Liver (tissue), 8 donors: ENCODE measurements at regions not wholly inside any gene's neighbourhood (a gene's known extent, or its start where the extent isn't known, plus 50 kb on each side); places are given as distances from the start of the nearest gene placed in this dataset.

Experiments used
- DNase-seq: peaks from one replicate; pipeline ENCODE4 v3.0.0-alpha.2; 2017; ENCODE audit warnings: low spot score
- H3K27ac ChIP-seq, 2 donors: one replicate each; pipeline ENCODE4 v1.7.0; 2013; ENCODE audit warnings: inconsistent platforms in 2 of 2, low read length in 2 of 2, control low read depth in 1 of 2, low read depth in 1 of 2, mild to moderate bottlenecking in 1 of 2
- H3K27me3 ChIP-seq, 4 donors: one replicate each; pipeline versions ENCODE4 v1.6.1 to v1.7.0; 2013; ENCODE audit warnings: low read length in 3 of 4, inconsistent platforms in 1 of 4, mild to moderate bottlenecking in 1 of 4, moderate library complexity in 1 of 4; ENCODE audit not compliant: control insufficient read depth in 4 of 4, insufficient read depth in 4 of 4
- H3K36me3 ChIP-seq, 4 donors: one replicate each; pipeline versions ENCODE4 v1.6.1 to v1.7.0; 2013; ENCODE audit warnings: low read length in 3 of 4, mild to moderate bottlenecking in 3 of 4, low read depth in 1 of 4, moderate library complexity in 1 of 4; ENCODE audit not compliant: control insufficient read depth in 4 of 4, insufficient read depth in 3 of 4
- H3K4me1 ChIP-seq, 4 donors: one replicate each; pipeline versions ENCODE4 v1.6.1 to v1.7.0; 2013; ENCODE audit warnings: low read length in 3 of 4, mild to moderate bottlenecking in 3 of 4, moderate library complexity in 1 of 4; ENCODE audit not compliant: control insufficient read depth in 4 of 4, insufficient read depth in 4 of 4
- H3K4me3 ChIP-seq, 3 donors: one replicate each; pipeline versions ENCODE4 v1.6.1 to v1.7.0; 2013; ENCODE audit warnings: low read length in 3 of 3, control low read depth in 1 of 3, low read depth in 1 of 3, mild to moderate bottlenecking in 1 of 3
- H3K9ac ChIP-seq, 2 donors: one replicate each; pipeline ENCODE4 v1.7.0; 2013; ENCODE audit warnings: low read length in 2 of 2, mild to moderate bottlenecking in 2 of 2, moderate library complexity in 2 of 2, control low read depth in 1 of 2, low read depth in 1 of 2
- H3K9me3 ChIP-seq, 4 donors: one replicate each; pipeline versions ENCODE4 v1.6.1 to v1.7.0; 2013; ENCODE audit warnings: low read length in 3 of 4; ENCODE audit not compliant: control insufficient read depth in 4 of 4
- ATF3 ChIP-seq: IDR thresholded peaks from 2 replicates; pipeline ENCODE4 v1.6.1; 2016; ENCODE audit warnings: antibody characterized with exemption
- CTCF ChIP-seq: fragments of 150-350 bp; IDR thresholded peaks from 2 replicates; pipeline ENCODE4 v1.5.1; 2017; ENCODE audit warnings: improper control_type of control experiment, low read depth, low read length; ENCODE audit not compliant: missing input control
- EGR1 ChIP-seq, 2 donors: IDR thresholded peaks; 2 replicates each; pipeline ENCODE4 v1.6.1; 2016 to 2018; ENCODE audit warnings: antibody characterized with exemption in 2 of 2, low read depth in 2 of 2
- FOXA1 ChIP-seq: IDR thresholded peaks from 2 replicates; pipeline ENCODE4 v1.6.1; 2016; ENCODE audit warnings: antibody characterized with exemption
- FOXA2 ChIP-seq: IDR thresholded peaks from 2 replicates; pipeline ENCODE4 v1.6.1; 2016; ENCODE audit warnings: antibody characterized with exemption
- GABPA ChIP-seq, 2 donors: IDR thresholded peaks in 1 of 2; conservative IDR thresholded peaks in 1 of 2; 2 replicates each; pipeline ENCODE4 v1.6.1; 2016; ENCODE audit warnings: antibody characterized with exemption in 2 of 2, mild to moderate bottlenecking in 1 of 2, moderate library complexity in 1 of 2
- HNF4A ChIP-seq, 2 donors: conservative IDR thresholded peaks; 2 replicates each; pipeline ENCODE4 v1.6.1; 2016; ENCODE audit warnings: antibody characterized with exemption in 2 of 2, mild to moderate bottlenecking in 2 of 2
- HNF4G ChIP-seq: IDR thresholded peaks from 2 replicates; pipeline ENCODE4 v1.6.1; 2016; ENCODE audit warnings: antibody characterized with exemption
- JUND ChIP-seq, 2 donors: IDR thresholded peaks; 2 replicates each; pipeline ENCODE4 v1.6.1; 2016; ENCODE audit warnings: antibody characterized with exemption in 2 of 2
- MAX ChIP-seq: IDR thresholded peaks from 2 replicates; pipeline ENCODE4 v1.6.1; 2016; ENCODE audit warnings: antibody characterized with exemption
- NR2F2 ChIP-seq: IDR thresholded peaks from 2 replicates; pipeline ENCODE4 v1.6.1; 2016; ENCODE audit warnings: antibody characterized with exemption
- RAD21 ChIP-seq, 2 donors: IDR thresholded peaks; 2 replicates each; pipeline ENCODE4 v1.6.1; 2016; ENCODE audit warnings: antibody characterized with exemption in 2 of 2, mild to moderate bottlenecking in 2 of 2
- REST ChIP-seq: IDR thresholded peaks from 2 replicates; pipeline ENCODE4 v1.6.1; 2016; ENCODE audit warnings: antibody characterized with exemption, mild to moderate bottlenecking
- RXRA ChIP-seq, 2 donors: IDR thresholded peaks; 2 replicates each; pipeline ENCODE4 v1.6.1; 2017 to 2018; ENCODE audit warnings: antibody characterized with exemption in 2 of 2, mild to moderate bottlenecking in 1 of 2
- SP1 ChIP-seq: IDR thresholded peaks from 2 replicates; pipeline ENCODE4 v1.6.1; 2018; ENCODE audit warnings: antibody characterized with exemption, mild to moderate bottlenecking
- TAF1 ChIP-seq: conservative IDR thresholded peaks from 2 replicates; pipeline ENCODE4 v1.6.1; 2016; ENCODE audit warnings: antibody characterized with exemption, mild to moderate bottlenecking
- YY1 ChIP-seq: IDR thresholded peaks from 2 replicates; pipeline ENCODE4 v1.6.1; 2016; ENCODE audit warnings: antibody characterized with exemption, mild to moderate bottlenecking
- ZBTB33 ChIP-seq: IDR thresholded peaks from 2 replicates; pipeline ENCODE4 v1.6.1; 2016; ENCODE audit warnings: antibody characterized with exemption
- WGBS: extraction: QIAGEN DNeasy Blood & Tissue Kit; methylation state at CpG from one replicate; pipeline ENCODE4 v1.1.7; 2013; 5-methylcytosine and 5-hydroxymethylcytosine counted together
- donor health status: healthy.
- donor health status: healthy.
- donor health status: healthy.
- donor health status: healthy.
- donor health status: healthy.

GRCh38 chr6:68054756-68055155 is 580.3 kb upstream of the ADGRB3 start:
- Histone ChIP-seq H3K9me3 (no peaks in the 10 kb centered on the region), H3K4me1 (no peaks in the 10 kb centered on the region), H3K4me3 (no peak overlapping the region), H3K27ac (no peak overlapping the region), H3K36me3 (no peaks in the 10 kb centered on the region), H3K27me3 (no peaks in the 10 kb centered on the region), H3K9ac (no peak overlapping the region)
- no peak for DNase-seq
- 48% methylated on average over 1 of the region's 1 CpG for WGBS
- TF ChIP-seq GABPA (IDR thresholded peaks at IDR 0.05 in 1 of 2, conservative IDR thresholded peaks at IDR 0.05 in 1 of 2) = no peak
- TF ChIP-seq HNF4G = no peak
- no peak for TF ChIP-seq CTCF
- no peak for TF ChIP-seq TAF1
- TF ChIP-seq HNF4A (conservative IDR thresholded peaks at IDR 0.05) = no peak
- no peak for TF ChIP-seq JUND (IDR thresholded peaks at IDR 0.05)
- no peak for TF ChIP-seq SP1
- TF ChIP-seq EGR1 (IDR thresholded peaks at IDR 0.05; ENCODE audit: low read depth in 2 of 2) = no peak
- no peak for TF ChIP-seq ZBTB33
- no peak for TF ChIP-seq NR2F2
- TF ChIP-seq YY1 = no peak
- no peak for TF ChIP-seq REST
- TF ChIP-seq FOXA1 = no peak
- no peak for TF ChIP-seq ATF3
- TF ChIP-seq RXRA (IDR thresholded peaks at IDR 0.05) = no peak
- no peak for TF ChIP-seq FOXA2
- no peak for TF ChIP-seq MAX
- no peak for TF ChIP-seq RAD21 (IDR thresholded peaks at IDR 0.05)
